ENCODE measurements at regions not wholly inside any gene's neighbourhood (a gene's known extent, or its start where the extent isn't known, plus 50 kb on each side); places are given as distances from the start of the nearest gene placed in this dataset.
A peak's percentile ranks its signal among the peaks of the same experiment; 100 is the strongest.
"Not testable (repeated sequence)": the region's sequence is repeated elsewhere in the genome, so short reads cannot be mapped to it uniquely, and the experiment has no call there.

GRCh38 chr13:84590663-84591062 is 708.4 kb upstream of the SLITRK1 start:
- in situ Hi-C loops (cut with MboI) = no loop called here
- no peak overlapping the region for H3K4me3 ChIP-seq
- no peaks in the 10 kb centered on the region for H3K9me2 ChIP-seq (ENCODE audit: insufficient read depth)
- no peaks in the 10 kb centered on the region for H4K20me1 ChIP-seq (ENCODE audit: insufficient read depth)
- TF ChIP-seq EZH2 (IDR thresholded peaks at IDR 0.05; ENCODE audit: insufficient read depth, poor library complexity, severe bottlenecking) (no peak), EZH2phosphoT487 (IDR thresholded peaks at IDR 0.05; ENCODE audit: insufficient read depth, low read depth) (no peak)
- H3K9ac ChIP-seq = no peak overlapping the region
- no peaks in the 10 kb centered on the region for H3K79me2 ChIP-seq (ENCODE audit: insufficient read depth)
- no peak overlapping the region for H3K4me2 ChIP-seq (ENCODE audit: unreplicated experiment)
- H3K27me3 ChIP-seq (replicated peaks; ENCODE audit: insufficient read depth) = no peaks in the 10 kb centered on the region
- H3F3A ChIP-seq (ENCODE audit: insufficient read depth) = no peaks in the 10 kb centered on the region
- no peaks in the 10 kb centered on the region for H3K36me3 ChIP-seq (ENCODE audit: low read depth)
- WGBS, 2 experiments (ENCODE audit: low coverage in 1 of 2, low lambda C conversion rate in 2 of 2, missing lambda C conversion rate in 2 of 2) = 31 to 45% methylated on average over 2 of the region's 2 CpGs
- H2AFZ ChIP-seq = no peak overlapping the region
- no peaks in the 10 kb centered on the region for H3K4me1 ChIP-seq (ENCODE audit: insufficient read depth)
- no peaks in the 10 kb centered on the region for H3K9me3 ChIP-seq (ENCODE audit: low read depth)
- no peak for DNase-seq
- H3K27ac ChIP-seq = no peak overlapping the region

- 31 to 35% methylated on average over 1 of the region's 1 CpG for WGBS, 2 experiments (ENCODE audit: low coverage in 1 of 2, low lambda C conversion rate in 2 of 2, missing lambda C conversion rate in 2 of 2)
- TF ChIP-seq EZH2 (IDR thresholded peaks at IDR 0.05; ENCODE audit: insufficient read depth, poor library complexity, severe bottlenecking) (no peak), EZH2phosphoT487 (IDR thresholded peaks at IDR 0.05; ENCODE audit: insufficient read depth, low read depth) (no peak)
- H3K27me3 ChIP-seq (replicated peaks; ENCODE audit: insufficient read depth) = no peaks in the 10 kb centered on the region
These were observed 705.7 kb upstream of the SLITRK1 start for GRCh38 chr13:84588023-84588422.

GRCh38 chr13:84579901-84580300 is 697.6 kb upstream of the SLITRK1 start:
- H3K9me2 ChIP-seq (ENCODE audit: insufficient read depth); H3K4me2 ChIP-seq (ENCODE audit: unreplicated experiment); H3K4me3 ChIP-seq; H3K79me2 ChIP-seq (ENCODE audit: insufficient read depth); H3K9ac ChIP-seq; H3K27ac ChIP-seq; H3K36me3 ChIP-seq (ENCODE audit: low read depth); H3F3A ChIP-seq (ENCODE audit: insufficient read depth); H3K9me3 ChIP-seq (ENCODE audit: low read depth); H3K27me3 ChIP-seq (replicated peaks; ENCODE audit: insufficient read depth); H3K4me1 ChIP-seq (ENCODE audit: insufficient read depth); DNase-seq; in situ Hi-C loops (cut with MboI); H4K20me1 ChIP-seq (ENCODE audit: insufficient read depth); H2AFZ ChIP-seq: not testable (repeated sequence)
- 39 to 44% methylated on average over 12 of the region's 12 CpGs for WGBS, 2 experiments (ENCODE audit: low coverage in 1 of 2, low lambda C conversion rate in 2 of 2, missing lambda C conversion rate in 2 of 2)

More at GRCh38 chr13:84588023-84588422, 705.7 kb upstream of the SLITRK1 start:
- Histone ChIP-seq H3K9ac (no peak overlapping the region), H3K9me2 (ENCODE audit: insufficient read depth) (no peaks in the 10 kb centered on the region), H3K27ac (no peak overlapping the region), H3K9me3 (ENCODE audit: low read depth) (no peaks in the 10 kb centered on the region), H3K36me3 (ENCODE audit: low read depth) (no peaks in the 10 kb centered on the region), H3F3A (ENCODE audit: insufficient read depth) (no peaks in the 10 kb centered on the region), H4K20me1 (ENCODE audit: insufficient read depth) (no peaks in the 10 kb centered on the region), H3K4me1 (ENCODE audit: insufficient read depth) (no peaks in the 10 kb centered on the region), H3K4me3 (no peak overlapping the region), H3K79me2 (ENCODE audit: insufficient read depth) (no peaks in the 10 kb centered on the region), H3K4me2 (ENCODE audit: unreplicated experiment) (no peak overlapping the region), H2AFZ (no peak overlapping the region)
- DNase-seq = no peak
- in situ Hi-C loops (cut with MboI) = no loop called here

GRCh38 chr13:84574851-84575250 is 692.6 kb upstream of the SLITRK1 start:
- Histone ChIP-seq H3K27ac (no peak overlapping the region), H3K27me3 (replicated peaks; ENCODE audit: insufficient read depth) (no peaks in the 10 kb centered on the region), H3K36me3 (ENCODE audit: low read depth) (no peaks in the 10 kb centered on the region), H3K4me3 (no peak overlapping the region), H3K9ac (no peak overlapping the region), H3K79me2 (ENCODE audit: insufficient read depth) (no peaks in the 10 kb centered on the region), H3K9me2 (ENCODE audit: insufficient read depth) (no peaks in the 10 kb centered on the region), H4K20me1 (ENCODE audit: insufficient read depth) (no peaks in the 10 kb centered on the region), H3F3A (ENCODE audit: insufficient read depth) (no peaks in the 10 kb centered on the region), H3K4me2 (ENCODE audit: unreplicated experiment) (no peak overlapping the region), H2AFZ (no peak overlapping the region), H3K4me1 (ENCODE audit: insufficient read depth) (no peaks in the 10 kb centered on the region), H3K9me3 (ENCODE audit: low read depth) (no peaks in the 10 kb centered on the region)
- TF ChIP-seq EZH2phosphoT487 (IDR thresholded peaks at IDR 0.05; ENCODE audit: insufficient read depth, low read depth) (no peak), EZH2 (IDR thresholded peaks at IDR 0.05; ENCODE audit: insufficient read depth, poor library complexity, severe bottlenecking) (no peak)
- in situ Hi-C loops (cut with MboI) = no loop called here
- peak; percentile 39 for DNase-seq

GRCh38 chr13:84571264-84571663 is 689.0 kb upstream of the SLITRK1 start:
- H3K36me3 ChIP-seq (ENCODE audit: low read depth) = no peaks in the 10 kb centered on the region
- H3K4me1 ChIP-seq (ENCODE audit: insufficient read depth) = no peaks in the 10 kb centered on the region
- TF ChIP-seq EZH2phosphoT487 (IDR thresholded peaks at IDR 0.05; ENCODE audit: insufficient read depth, low read depth) (no peak), EZH2 (IDR thresholded peaks at IDR 0.05; ENCODE audit: insufficient read depth, poor library complexity, severe bottlenecking) (no peak)
- no peak overlapping the region for H3K4me2 ChIP-seq (ENCODE audit: unreplicated experiment)
- no peaks in the 10 kb centered on the region for H3K9me2 ChIP-seq (ENCODE audit: insufficient read depth)
- H3K79me2 ChIP-seq (ENCODE audit: insufficient read depth) = no peaks in the 10 kb centered on the region
- WGBS, 2 experiments (ENCODE audit: low coverage in 1 of 2, low lambda C conversion rate in 2 of 2, missing lambda C conversion rate in 2 of 2) = 13 to 25% methylated on average over 3 of the region's 3 CpGs
- no peaks in the 10 kb centered on the region for H3K9me3 ChIP-seq (ENCODE audit: low read depth)
- no peak overlapping the region for H3K4me3 ChIP-seq
- no peak overlapping the region for H3K27ac ChIP-seq
- in situ Hi-C loops (cut with MboI) = no loop called here
- H3F3A ChIP-seq (ENCODE audit: insufficient read depth) = no peaks in the 10 kb centered on the region
- H3K9ac ChIP-seq = no peak overlapping the region
- no peak overlapping the region for H2AFZ ChIP-seq
- no peak for DNase-seq
- no peaks in the 10 kb centered on the region for H4K20me1 ChIP-seq (ENCODE audit: insufficient read depth)
- H3K27me3 ChIP-seq (replicated peaks; ENCODE audit: insufficient read depth) = no peaks in the 10 kb centered on the region
